ENCODE measurements at regions not wholly inside any gene's neighbourhood (a gene's known extent, or its start where the extent isn't known, plus 50 kb on each side); places are given as distances from the start of the nearest gene placed in this dataset.

- no peak for TF ChIP-seq CTCF (IDR thresholded peaks at IDR 0.05; ENCODE audit: extremely low read depth in 1 of 2, insufficient read depth in 1 of 2, low read depth in 1 of 2, low read length in 2 of 2)
- TF ChIP-seq MYC (IDR thresholded peaks at IDR 0.05; ENCODE audit: low read depth, low read length) = no peak
- no peak for TF ChIP-seq JUN (IDR thresholded peaks at IDR 0.05; ENCODE audit: borderline replicate concordance, insufficient read depth, insufficient read length, low read depth)
- no peak for TF ChIP-seq POLR2A (IDR thresholded peaks at IDR 0.05; ENCODE audit: low read depth, low read length)
- no peak for TF ChIP-seq EZH2 (IDR thresholded peaks at IDR 0.05; ENCODE audit: borderline replicate concordance, low read depth, low read length, severe bottlenecking)
- no peak for TF ChIP-seq GATA2 (IDR thresholded peaks at IDR 0.05; ENCODE audit: insufficient read depth, insufficient read length, low read depth, low read length)
- TF ChIP-seq POLR2AphosphoS5 (IDR thresholded peaks at IDR 0.05; ENCODE audit: insufficient read depth, low read depth, low read length) = no peak
- no peak for TF ChIP-seq MAX (IDR thresholded peaks at IDR 0.05; ENCODE audit: insufficient read depth, insufficient read length)
- no peak for TF ChIP-seq FOS (IDR thresholded peaks at IDR 0.05; ENCODE audit: borderline replicate concordance, insufficient read depth, low read length)
Observed at GRCh38 chr5:5933651-5934050, 444.7 kb downstream of the MED10 start.
